ENCODE measurements at regions not wholly inside any gene's neighbourhood (a gene's known extent, or its start where the extent isn't known, plus 50 kb on each side); places are given as distances from the start of the nearest gene placed in this dataset.

GRCh38 chr2:217184242-217184641 is 324.4 kb upstream of the TNP1 start:
- no peak for DNase-seq

DNA sequence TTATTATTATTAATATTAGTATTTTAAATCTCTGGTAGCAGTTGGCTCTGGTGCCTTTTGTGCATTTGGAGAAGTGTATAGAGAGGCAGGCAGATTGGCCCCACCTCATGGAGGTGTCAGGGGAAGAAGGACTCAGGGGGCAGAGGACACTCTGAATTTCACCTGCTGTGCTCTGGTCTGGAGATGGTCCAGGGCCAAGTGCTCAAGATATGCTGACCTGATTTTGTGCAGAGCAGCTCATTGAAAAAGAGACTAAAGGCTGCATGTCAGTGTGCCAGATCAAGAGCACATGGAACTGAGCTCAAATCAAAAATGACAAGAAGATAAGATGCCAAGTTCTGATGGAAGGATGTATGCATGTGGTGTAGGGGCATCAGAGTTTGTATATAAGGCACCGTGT is 323.6 kb upstream of the TNP1 start:
- no peak for DNase-seq

- DNase-seq, result no peak
Observed at GRCh38 chr2:217182926-217183325, 323.1 kb upstream of the TNP1 start.

DNA sequence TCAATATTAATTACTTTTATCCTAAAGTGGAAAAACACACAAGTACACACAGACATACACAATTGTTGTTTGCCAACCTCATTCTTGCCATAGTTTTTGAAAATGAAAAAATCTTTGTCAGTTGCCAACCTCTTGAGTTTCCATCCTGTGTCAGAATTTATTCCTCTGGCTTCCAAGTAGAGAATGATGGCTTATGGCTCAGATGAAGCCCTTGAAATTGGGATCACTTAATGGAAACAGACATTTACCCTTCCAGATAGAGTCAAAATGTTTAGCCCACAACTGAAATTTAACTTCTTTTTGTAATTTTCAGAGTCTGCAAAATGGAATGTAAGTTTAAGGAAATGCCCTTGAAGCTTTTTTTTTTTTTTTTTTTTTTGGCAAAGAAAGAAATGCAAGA is 321.6 kb upstream of the TNP1 start:
- no peak for DNase-seq

DNA sequence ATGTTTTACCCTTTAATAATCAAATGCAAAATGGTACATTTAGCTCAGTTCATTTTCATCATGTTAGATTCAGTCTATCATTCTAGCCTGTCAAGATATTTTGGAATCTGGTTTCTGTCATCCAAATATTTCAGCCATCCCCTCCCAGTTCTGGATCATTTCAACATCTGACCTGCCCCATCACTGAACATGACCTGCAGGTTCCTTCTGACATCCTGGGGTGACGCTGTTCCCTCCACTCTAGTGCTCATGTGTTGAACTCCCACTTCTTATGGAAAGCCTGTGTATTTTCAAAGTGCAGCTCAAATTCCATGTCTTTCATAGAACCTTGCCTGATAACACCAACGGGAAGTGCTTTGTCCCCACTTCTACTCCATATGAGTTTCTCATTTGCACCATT is 320.0 kb upstream of the TNP1 start:
- DNase-seq, result no peak

DNA sequence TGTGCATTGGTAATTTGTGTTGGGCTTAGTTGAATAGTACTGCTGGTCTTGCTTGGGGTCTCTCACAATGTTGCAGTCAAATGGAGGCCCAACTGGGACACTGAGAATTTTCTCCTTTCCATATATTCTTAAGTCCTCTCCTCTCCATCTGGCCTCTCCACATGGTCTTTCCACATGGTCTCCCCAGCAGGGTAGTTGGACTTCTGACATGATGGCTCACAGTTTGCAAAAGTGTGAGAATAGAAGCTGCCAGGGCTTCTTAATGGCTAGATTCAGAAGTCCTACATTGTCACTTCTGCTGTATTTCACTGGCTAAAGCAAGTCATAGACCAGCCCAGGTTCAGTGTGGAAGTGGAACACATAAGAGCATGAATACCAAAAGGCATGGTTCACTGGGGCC is 318.5 kb upstream of the TNP1 start:
- DNase-seq, result no peak

- DNase-seq, result no peak
Observed at GRCh38 chr2:217177720-217178119, 317.9 kb upstream of the TNP1 start.

DNA sequence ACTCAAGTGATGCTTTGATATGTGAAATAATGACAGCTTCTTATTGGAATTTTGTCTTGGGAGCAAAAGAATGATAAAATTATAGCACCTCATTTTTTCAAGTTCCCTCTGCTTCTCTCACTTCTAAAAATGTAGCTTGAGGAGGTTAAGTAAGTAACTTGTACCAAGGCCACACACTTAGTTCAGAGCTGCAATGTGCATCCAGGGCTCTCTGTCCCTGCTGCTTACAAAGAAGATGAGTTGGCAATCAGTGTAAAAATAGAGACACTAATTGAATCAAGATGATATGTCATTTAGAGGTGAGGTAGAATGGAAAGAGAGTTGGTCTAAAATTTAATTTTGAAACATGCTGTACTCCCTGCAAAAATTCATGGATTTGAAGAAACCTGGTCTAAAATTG is 312.0 kb upstream of the TNP1 start:
- DNase-seq, result no peak

DNA sequence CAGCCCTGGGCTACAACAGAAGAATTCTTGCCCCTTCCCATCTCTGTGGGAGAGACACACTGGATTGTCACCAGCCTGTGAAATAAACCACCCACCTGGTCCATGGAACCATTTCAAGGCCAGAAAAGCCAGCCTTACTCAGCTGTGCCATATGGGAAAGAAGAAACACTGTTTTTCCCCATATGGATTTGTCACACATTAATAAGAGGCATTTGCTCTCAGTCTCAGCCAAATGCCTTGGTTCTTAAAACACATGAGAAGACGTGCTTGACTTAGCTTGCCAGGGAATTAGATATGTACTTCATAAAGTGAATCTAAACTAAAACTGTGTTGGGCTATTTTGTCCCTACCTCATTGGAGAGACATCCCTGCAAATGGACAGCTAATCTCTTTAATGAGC is 308.6 kb upstream of the TNP1 start:
- DNase-seq, result no peak

GRCh38 chr2:217167531-217167930 is 307.7 kb upstream of the TNP1 start:
- DNase-seq, result no peak

- peak; percentile 65 for DNase-seq
Observed at GRCh38 chr2:217166241-217166850, 306.5 kb upstream of the TNP1 start.

GRCh38 chr2:217165547-217165946 is 305.7 kb upstream of the TNP1 start:
- no peak for DNase-seq

GRCh38 chr2:217163987-217164386 is 304.1 kb upstream of the TNP1 start:
- no peak for DNase-seq

- no peak for DNase-seq
Observed at GRCh38 chr2:217162533-217162932, 302.7 kb upstream of the TNP1 start.

DNA sequence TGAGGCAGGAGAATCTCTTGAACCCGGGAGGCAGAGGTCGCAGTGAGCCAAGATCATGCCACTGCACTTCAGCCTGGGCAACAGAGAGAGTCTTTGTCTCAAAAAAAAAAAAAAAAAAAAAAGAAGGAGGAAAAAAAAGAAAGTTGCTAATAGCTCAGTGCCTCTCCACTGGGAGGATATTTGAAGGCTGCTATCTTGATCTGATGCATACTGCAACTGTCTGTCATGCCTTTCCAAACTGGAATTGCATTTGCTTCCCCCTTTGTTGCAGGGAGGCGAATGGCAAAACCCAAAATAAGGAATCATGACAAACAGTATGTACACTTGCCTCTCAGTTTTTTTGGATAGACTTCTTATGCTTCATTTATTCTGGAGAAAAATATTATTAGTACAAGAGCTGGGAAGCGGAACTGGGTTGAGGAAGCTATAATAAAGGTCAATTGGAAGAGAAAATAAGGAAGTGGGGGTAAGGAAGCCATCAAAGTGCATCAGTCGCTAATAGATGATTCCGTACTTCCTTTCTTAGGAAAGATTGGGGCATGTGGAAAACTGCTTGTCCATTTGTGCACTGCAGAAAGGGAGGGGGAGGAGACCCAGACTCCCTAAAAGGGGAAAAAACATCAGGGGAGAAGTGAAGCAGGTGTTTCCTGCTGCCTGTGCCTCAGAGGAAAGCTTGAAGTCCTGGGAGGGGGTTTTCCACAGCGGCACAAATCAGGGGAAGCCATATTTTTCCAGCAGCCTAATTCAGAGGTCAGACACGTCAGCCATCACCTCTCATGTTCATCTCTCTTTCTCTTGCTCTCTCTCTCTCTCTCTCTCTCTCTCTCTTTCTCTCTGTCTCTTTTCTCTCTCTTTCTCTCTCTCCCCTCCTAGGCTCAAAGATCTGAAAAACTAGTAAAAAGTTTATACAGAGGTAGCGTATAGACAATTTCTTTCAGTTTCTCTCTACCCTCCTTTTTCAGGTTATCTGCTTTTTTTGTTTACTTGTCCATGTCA is 301.4 kb upstream of the TNP1 start:
- DNase-seq, result no peak

GRCh38 chr2:217160103-217160743 is 300.4 kb upstream of the TNP1 start:
- peak; percentile 39 for DNase-seq

DNA sequence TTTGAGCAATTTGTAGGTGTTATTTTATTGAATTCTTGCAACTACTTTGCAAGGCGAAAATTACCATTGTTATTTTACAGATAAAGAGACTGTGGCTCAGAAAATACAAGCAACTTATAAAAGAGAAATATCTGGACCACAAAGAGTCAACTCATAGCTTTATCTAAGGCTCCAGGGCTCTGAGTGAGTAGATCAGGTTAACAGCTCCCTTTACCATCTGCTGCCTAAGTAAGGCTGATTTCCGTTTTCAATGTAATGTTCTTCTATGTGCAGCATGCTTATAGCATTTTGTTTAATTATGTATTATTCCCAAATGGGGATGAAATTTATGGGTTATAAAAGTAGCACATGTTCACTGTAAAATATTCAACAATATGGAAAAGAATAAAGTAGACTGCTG is 299.1 kb upstream of the TNP1 start:
- no peak for DNase-seq

GRCh38 chr2:217157581-217157980 is 297.7 kb upstream of the TNP1 start:
- DNase-seq, result no peak

DNA sequence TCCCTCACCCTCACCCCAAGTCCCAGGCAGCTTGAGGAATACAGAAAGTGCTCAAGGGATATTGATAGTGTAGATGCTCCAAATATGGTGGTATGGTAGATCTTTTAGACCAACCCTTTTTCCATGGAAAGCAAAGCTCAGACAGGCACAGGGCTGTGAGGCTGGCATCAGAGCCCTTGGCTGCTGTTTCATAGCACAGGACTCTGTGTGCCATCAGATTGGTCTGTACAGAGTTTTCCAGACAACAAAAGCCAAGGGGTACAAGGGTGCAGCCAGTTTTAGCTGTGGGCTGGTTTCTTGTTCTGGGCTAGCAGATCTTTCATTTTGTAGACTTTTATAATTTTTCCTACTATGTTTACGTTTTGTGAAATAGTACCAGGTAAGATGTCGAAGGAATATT is 296.9 kb upstream of the TNP1 start:
- no peak for DNase-seq

DNA sequence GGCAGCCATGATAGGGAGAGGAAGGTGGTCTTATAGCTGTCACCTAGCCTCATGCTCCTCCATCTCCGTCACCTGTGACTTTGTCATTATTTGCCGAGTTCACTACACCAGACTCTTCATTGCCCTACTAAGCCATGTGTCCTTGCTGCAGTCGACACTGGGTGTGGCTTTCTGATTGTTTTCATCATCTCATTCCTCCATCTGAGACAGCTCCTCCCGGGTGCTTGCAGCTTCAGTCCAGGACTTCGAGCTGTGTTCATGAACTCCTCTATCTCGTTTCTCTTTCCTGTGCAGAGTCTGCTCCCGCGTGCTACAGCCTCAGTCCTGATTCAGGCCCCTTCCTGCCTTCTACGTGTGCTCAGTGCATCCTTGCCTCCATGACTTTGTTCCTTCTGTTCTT is 295.1 kb upstream of the TNP1 start:
- no peak for DNase-seq

- no peak for DNase-seq
Observed at GRCh38 chr2:217153510-217153909, 293.6 kb upstream of the TNP1 start.

GRCh38 chr2:217152831-217153230 is 293.0 kb upstream of the TNP1 start:
- DNase-seq, result no peak

DNA sequence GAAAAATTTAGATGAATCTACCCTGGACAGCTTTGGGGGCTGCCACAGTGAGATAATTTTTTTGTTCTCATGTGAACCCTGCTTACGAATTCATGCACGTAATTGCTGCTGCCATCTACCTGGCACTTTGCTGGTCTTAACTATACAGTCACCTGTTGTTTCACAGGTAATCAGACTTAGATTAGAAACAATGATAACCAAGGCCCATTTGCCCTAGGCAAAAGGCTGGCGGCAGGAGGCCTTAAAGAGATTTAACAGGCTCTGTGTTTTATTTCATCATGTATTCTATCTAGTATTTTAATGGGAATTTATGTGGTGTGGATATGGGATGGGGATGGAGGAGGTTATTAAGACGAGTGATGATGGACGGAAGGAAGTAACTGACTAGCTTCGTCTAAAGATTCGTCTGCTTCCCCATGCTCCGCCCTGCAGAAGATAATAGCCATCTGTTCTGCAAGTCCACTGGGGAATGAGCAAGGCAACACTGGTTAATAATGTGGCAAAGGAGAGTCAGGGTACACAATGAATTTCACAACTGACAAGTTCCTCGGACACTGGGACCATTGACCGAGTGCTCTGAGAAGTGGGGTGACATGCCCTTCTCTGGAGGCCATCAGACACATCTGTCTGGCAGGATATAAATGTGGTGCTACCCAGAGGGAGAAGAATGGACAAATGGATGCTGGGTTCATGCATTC is 291.8 kb upstream of the TNP1 start:
- no peak for DNase-seq
